ENCODE measurements at regions not wholly inside any gene's neighbourhood (a gene's known extent, or its start where the extent isn't known, plus 50 kb on each side); places are given as distances from the start of the nearest gene placed in this dataset.

DNA sequence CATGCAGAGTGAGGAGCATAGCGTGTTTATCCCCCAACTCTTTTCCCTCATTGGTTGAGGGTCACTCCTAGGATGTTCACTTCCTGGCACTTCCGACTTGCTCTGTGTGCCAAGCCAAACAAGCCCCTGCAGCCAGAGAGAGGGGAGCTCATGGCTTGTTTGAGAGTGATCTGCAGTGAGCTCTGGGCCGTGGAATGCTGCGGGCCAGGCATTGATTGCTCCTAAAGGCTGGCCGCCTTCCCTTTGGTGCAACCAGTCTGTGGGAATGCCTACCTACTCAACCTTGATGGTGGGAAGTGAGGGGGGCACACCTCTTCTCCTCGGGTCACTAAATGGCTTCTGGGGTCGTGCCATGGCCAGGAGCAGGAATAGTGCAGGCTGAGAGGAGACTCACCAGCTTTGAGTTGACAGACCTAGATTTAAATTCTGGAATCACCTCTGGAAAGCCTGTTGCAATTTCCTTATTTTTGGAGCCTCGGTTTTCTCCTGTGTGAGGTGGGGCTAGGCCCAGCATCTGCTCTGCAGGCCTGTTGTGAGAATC is 152.0 kb upstream of the STX18 start:
- TF ChIP-seq, protein P1, sequence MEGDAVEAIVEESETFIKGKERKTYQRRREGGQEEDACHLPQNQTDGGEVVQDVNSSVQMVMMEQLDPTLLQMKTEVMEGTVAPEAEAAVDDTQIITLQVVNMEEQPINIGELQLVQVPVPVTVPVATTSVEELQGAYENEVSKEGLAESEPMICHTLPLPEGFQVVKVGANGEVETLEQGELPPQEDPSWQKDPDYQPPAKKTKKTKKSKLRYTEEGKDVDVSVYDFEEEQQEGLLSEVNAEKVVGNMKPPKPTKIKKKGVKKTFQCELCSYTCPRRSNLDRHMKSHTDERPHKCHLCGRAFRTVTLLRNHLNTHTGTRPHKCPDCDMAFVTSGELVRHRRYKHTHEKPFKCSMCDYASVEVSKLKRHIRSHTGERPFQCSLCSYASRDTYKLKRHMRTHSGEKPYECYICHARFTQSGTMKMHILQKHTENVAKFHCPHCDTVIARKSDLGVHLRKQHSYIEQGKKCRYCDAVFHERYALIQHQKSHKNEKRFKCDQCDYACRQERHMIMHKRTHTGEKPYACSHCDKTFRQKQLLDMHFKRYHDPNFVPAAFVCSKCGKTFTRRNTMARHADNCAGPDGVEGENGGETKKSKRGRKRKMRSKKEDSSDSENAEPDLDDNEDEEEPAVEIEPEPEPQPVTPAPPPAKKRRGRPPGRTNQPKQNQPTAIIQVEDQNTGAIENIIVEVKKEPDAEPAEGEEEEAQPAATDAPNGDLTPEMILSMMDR (IDR thresholded peaks at IDR 0.05): 0 out of 2 replicates have a peak, but pooled peaks have one; percentile 15
- no peak for TF ChIP-seq ZFX (IDR thresholded peaks at IDR 0.05; ENCODE audit: borderline replicate concordance)
